GM19372 (cell line): ENCODE measurements at regions not wholly inside any gene's neighbourhood (a gene's known extent, or its start where the extent isn't known, plus 50 kb on each side); places are given as distances from the start of the nearest gene placed in this dataset.

Experiments used
- ATAC-seq: cut with Tn5 transposase; IDR thresholded peaks from one replicate; pipeline ENCODE4 v1.9.1; 2021; ENCODE audit warnings: mild to moderate bottlenecking, low read depth, moderate library complexity; ENCODE audit not compliant: unreplicated experiment

GRCh38 chr2:198852248-198852647 lies 605.5 kb downstream of the SATB2 start:
- ATAC-seq: no peak

GRCh38 chr2:198825534-198825933 lies 632.2 kb downstream of the SATB2 start:
- ATAC-seq: no peak

GRCh38 chr2:198817536-198817935 lies 640.2 kb downstream of the SATB2 start:
- no peak for ATAC-seq

GRCh38 chr2:198815626-198816025 lies 642.1 kb downstream of the SATB2 start:
- no peak for ATAC-seq

GRCh38 chr2:198811198-198811597 lies 646.5 kb downstream of the SATB2 start:
- ATAC-seq: no peak

- ATAC-seq: no peak
Measured at GRCh38 chr2:198809976-198810375, 647.8 kb downstream of the SATB2 start.

GRCh38 chr2:198807131-198807530 lies 650.6 kb downstream of the SATB2 start:
- no peak for ATAC-seq

- no peak for ATAC-seq
Measured at GRCh38 chr2:198795419-198795818, 662.3 kb downstream of the SATB2 start.

GRCh38 chr2:198791623-198792022 lies 666.1 kb downstream of the SATB2 start:
- no peak for ATAC-seq

- ATAC-seq: no peak
Measured at GRCh38 chr2:198788676-198789075, 669.1 kb downstream of the SATB2 start.

GRCh38 chr2:198782734-198783133 lies 675.0 kb downstream of the SATB2 start:
- no peak for ATAC-seq

GRCh38 chr2:198776616-198777406 lies 680.9 kb downstream of the SATB2 start:
- ATAC-seq: no peak

- no peak for ATAC-seq
Measured at GRCh38 chr2:198775737-198776136, 682.0 kb downstream of the SATB2 start.

- no peak for ATAC-seq
Measured at GRCh38 chr2:198774576-198774975, 683.2 kb downstream of the SATB2 start.

- ATAC-seq: no peak
Measured at GRCh38 chr2:198767694-198768093, 690.0 kb downstream of the SATB2 start.

GRCh38 chr2:198763793-198764192 lies 693.9 kb downstream of the SATB2 start:
- ATAC-seq: no peak

GRCh38 chr2:198762441-198762840 lies 695.3 kb downstream of the SATB2 start:
- no peak for ATAC-seq

- ATAC-seq: no peak
Measured at GRCh38 chr2:198757069-198757468, 700.7 kb downstream of the SATB2 start.

- ATAC-seq: no peak
Measured at GRCh38 chr2:198756166-198756565, 701.6 kb downstream of the SATB2 start.

- no peak for ATAC-seq
Measured at GRCh38 chr2:198753101-198753500, 704.6 kb downstream of the SATB2 start.

- no peak for ATAC-seq
Measured at GRCh38 chr2:198749364-198749763, 708.4 kb downstream of the SATB2 start.

GRCh38 chr2:198731842-198732399 lies 725.8 kb downstream of the SATB2 start:
- no peak for ATAC-seq
